Neural progenitor cell (in vitro differentiated cells): ENCODE measurements at regions not wholly inside any gene's neighbourhood (a gene's known extent, or its start where the extent isn't known, plus 50 kb on each side); places are given as distances from the start of the nearest gene placed in this dataset.

Source experiments
- EZH2 ChIP-seq: fragments of 200-600 bp; sonication (generic); IDR thresholded peaks from 2 replicates; pipeline ENCODE4 v1.6.1; 2017; ENCODE audit warnings: antibody characterized with exemption, mild to moderate bottlenecking, moderate library complexity
- EZH2phosphoT487 ChIP-seq: fragments of 200-600 bp; sonication (generic); IDR thresholded peaks from 2 replicates; pipeline ENCODE4 v1.6.1; 2017; ENCODE audit warnings: antibody characterized with exemption
- TF ChIP-seq, protein P1 (sequence below): fragments of 200-600 bp; sonication (generic); IDR thresholded peaks from 2 replicates; pipeline ENCODE4 v1.5.1; 2017; ENCODE audit warnings: antibody characterized with exemption, mild to moderate bottlenecking

DNA sequence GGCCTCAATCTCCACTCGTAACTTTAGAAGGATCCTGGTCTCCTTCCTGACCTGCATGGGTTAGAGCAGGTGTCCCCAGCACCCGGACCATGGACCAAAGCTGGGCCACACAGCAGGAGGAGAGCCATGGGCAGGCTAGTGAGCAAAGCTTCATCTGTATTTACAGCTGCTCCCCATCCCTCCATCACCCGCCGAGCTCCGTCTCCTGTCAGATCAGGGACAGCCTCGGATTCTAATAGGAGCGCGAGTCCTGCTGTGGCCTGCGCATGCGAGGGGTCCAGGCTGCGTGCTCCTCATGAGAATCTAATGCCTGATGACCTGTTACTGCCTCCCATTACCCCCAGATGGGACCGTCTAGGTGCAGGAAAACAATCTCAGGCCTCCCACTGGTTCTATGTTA lies 297.7 kb upstream of the SALL3 start:
- TF ChIP-seq, protein P1, sequence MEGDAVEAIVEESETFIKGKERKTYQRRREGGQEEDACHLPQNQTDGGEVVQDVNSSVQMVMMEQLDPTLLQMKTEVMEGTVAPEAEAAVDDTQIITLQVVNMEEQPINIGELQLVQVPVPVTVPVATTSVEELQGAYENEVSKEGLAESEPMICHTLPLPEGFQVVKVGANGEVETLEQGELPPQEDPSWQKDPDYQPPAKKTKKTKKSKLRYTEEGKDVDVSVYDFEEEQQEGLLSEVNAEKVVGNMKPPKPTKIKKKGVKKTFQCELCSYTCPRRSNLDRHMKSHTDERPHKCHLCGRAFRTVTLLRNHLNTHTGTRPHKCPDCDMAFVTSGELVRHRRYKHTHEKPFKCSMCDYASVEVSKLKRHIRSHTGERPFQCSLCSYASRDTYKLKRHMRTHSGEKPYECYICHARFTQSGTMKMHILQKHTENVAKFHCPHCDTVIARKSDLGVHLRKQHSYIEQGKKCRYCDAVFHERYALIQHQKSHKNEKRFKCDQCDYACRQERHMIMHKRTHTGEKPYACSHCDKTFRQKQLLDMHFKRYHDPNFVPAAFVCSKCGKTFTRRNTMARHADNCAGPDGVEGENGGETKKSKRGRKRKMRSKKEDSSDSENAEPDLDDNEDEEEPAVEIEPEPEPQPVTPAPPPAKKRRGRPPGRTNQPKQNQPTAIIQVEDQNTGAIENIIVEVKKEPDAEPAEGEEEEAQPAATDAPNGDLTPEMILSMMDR, result no peak
- no peak for TF ChIP-seq EZH2phosphoT487
- no peak for TF ChIP-seq EZH2
